Nephron progenitor cell (in vitro differentiated cells): ENCODE measurements at regions not wholly inside any gene's neighbourhood (a gene's known extent, or its start where the extent isn't known, plus 50 kb on each side); places are given as distances from the start of the nearest gene placed in this dataset.

Experiments used
- DNase-seq: peaks from one replicate; pipeline ENCODE4 v3.0.0; 2021
- H3K27ac Mint-ChIP-seq: 2 replicates; pipeline ENCODE4 v1.8.0; 2021; ENCODE audit warnings: mild to moderate bottlenecking, moderate library complexity, mixed read lengths
- H3K27me3 Mint-ChIP-seq: 2 replicates; pipeline ENCODE4 v1.8.0; 2021; ENCODE audit warnings: mild to moderate bottlenecking, low read depth, mixed read lengths; ENCODE audit not compliant: poor library complexity
- H3K36me3 Mint-ChIP-seq: 2 replicates; pipeline ENCODE4 v1.8.0; 2021; ENCODE audit warnings: low read depth, mixed read lengths
- H3K4me1 Mint-ChIP-seq: 2 replicates; pipeline ENCODE4 v1.8.0; 2021; ENCODE audit warnings: mixed read lengths
- H3K4me3 Mint-ChIP-seq: 2 replicates; pipeline ENCODE4 v1.8.0; 2021; ENCODE audit warnings: mild to moderate bottlenecking, moderate library complexity, mixed read lengths
- H3K9me3 Mint-ChIP-seq: 2 replicates; pipeline ENCODE4 v1.8.0; 2021; ENCODE audit warnings: mild to moderate bottlenecking, moderate library complexity, mixed read lengths
- TF ChIP-seq, protein P1 (sequence below): fragments of 200-600 bp; sonication (generic); IDR thresholded peaks from 2 replicates; pipeline ENCODE4 v1.5.0; 2021; ENCODE audit warnings: antibody characterized with exemption

DNA sequence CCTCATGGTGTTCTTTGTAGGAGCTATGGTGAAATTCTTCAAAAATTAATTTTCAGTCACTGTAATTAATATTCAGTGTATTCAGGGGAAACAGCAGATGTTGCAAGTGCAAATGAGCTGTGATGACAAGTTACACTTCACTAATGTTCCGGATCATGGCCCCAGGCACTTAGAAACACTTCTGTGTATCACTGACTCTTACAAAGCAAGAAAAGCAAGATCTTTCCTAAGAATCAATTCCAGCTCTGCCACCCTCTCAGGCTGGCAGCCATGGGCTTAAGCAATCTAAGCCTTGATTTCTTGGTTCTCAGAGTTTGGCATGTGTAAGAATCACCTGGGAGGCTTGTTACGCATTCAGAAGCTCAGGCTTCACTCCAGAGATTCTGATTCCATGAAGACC, 78.0 kb downstream of the MARCHF4 start:
- no peak for DNase-seq
- peaks cover 8% of the 10 kb centered on the region for H3K4me1 Mint-ChIP-seq
- H3K27ac Mint-ChIP-seq = no peak overlapping the region
- H3K4me3 Mint-ChIP-seq = no peak overlapping the region
- peaks cover 7% of the 10 kb centered on the region for H3K27me3 Mint-ChIP-seq
- H3K36me3 Mint-ChIP-seq = no peaks in the 10 kb centered on the region
- H3K9me3 Mint-ChIP-seq = no peaks in the 10 kb centered on the region
- TF ChIP-seq, protein P1, sequence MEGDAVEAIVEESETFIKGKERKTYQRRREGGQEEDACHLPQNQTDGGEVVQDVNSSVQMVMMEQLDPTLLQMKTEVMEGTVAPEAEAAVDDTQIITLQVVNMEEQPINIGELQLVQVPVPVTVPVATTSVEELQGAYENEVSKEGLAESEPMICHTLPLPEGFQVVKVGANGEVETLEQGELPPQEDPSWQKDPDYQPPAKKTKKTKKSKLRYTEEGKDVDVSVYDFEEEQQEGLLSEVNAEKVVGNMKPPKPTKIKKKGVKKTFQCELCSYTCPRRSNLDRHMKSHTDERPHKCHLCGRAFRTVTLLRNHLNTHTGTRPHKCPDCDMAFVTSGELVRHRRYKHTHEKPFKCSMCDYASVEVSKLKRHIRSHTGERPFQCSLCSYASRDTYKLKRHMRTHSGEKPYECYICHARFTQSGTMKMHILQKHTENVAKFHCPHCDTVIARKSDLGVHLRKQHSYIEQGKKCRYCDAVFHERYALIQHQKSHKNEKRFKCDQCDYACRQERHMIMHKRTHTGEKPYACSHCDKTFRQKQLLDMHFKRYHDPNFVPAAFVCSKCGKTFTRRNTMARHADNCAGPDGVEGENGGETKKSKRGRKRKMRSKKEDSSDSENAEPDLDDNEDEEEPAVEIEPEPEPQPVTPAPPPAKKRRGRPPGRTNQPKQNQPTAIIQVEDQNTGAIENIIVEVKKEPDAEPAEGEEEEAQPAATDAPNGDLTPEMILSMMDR = no peak

DNA sequence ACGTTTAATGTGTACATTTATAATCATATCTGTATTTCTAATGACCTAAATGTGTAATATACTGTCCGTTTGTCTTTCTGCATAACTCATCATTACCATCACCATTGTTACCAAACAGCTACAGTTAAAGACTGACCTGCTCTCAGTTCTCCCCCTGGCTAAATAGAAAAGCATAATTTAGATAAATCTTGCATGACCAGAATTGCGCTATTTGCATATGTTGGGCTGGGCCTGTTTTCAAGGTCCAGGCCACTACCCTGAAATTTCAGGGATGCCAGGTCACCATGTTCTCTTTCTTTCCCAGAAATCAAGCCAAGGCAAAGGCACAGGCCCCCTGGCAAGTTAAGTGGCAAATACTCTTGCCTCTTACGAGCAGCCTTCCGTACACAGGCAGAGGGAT, 78.4 kb downstream of the MARCHF4 start:
- H3K4me3 Mint-ChIP-seq = no peak overlapping the region
- DNase-seq = no peak
- H3K36me3 Mint-ChIP-seq = no peaks in the 10 kb centered on the region
- H3K27ac Mint-ChIP-seq = no peak overlapping the region
- no peaks in the 10 kb centered on the region for H3K9me3 Mint-ChIP-seq
- peaks cover 8% of the 10 kb centered on the region for H3K4me1 Mint-ChIP-seq
- TF ChIP-seq, protein P1 = no peak
- H3K27me3 Mint-ChIP-seq = peaks cover 7% of the 10 kb centered on the region

DNA sequence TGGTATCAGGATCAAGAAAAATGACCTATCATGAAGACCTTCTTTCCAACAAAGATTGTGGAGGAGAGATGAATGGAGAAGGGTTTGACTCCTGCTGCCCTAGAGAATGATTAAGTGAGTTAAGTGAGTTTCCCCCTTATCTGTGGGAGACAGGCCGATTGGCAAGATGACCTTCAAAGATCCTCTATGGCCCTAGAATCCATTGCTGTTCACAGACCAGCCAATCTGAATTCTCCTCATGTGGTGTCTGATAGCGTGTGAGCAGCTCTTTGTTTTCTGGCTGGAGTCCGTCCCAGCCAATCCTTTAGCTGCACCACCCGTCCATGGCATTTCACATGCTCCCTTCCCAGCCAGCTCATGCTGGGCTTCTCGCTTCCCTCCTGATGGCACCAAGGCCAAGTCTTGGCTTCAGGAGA, 79.4 kb downstream of the MARCHF4 start:
- no peak overlapping the region for H3K4me3 Mint-ChIP-seq
- H3K36me3 Mint-ChIP-seq = no peaks in the 10 kb centered on the region
- no peaks in the 10 kb centered on the region for H3K9me3 Mint-ChIP-seq
- no peak overlapping the region for H3K27ac Mint-ChIP-seq
- no peak for DNase-seq
- TF ChIP-seq, protein P1 = no peak
- H3K27me3 Mint-ChIP-seq = peaks cover 7% of the 10 kb centered on the region
- peaks cover 17% of the 10 kb centered on the region for H3K4me1 Mint-ChIP-seq

DNA sequence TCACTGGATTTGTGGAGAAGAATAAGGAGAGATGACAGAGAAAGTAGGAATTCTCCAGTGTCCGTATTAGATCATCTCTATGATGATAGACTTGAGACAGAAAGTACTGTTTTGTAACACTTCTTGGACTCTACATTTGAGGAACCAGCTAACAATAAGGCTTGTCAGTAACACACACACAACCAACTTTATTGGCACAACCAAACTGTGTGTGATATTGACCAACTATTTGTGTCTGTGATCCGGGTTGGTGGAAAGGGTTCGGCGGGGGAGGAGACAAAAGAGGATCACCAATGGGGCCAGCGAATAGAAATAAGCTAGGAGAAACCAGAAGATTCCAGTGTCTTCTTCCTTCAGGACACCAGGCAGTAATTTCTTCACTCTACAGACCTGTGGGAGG, 79.8 kb downstream of the MARCHF4 start:
- TF ChIP-seq, protein P1 = no peak
- Mint-ChIP-seq H3K9me3 (no peaks in the 10 kb centered on the region), H3K27me3 (peaks cover 4% of the 10 kb centered on the region), H3K27ac (no peak overlapping the region), H3K36me3 (no peaks in the 10 kb centered on the region), H3K4me3 (no peak overlapping the region), H3K4me1 (peaks cover 19% of the 10 kb centered on the region)
- DNase-seq = no peak

DNA sequence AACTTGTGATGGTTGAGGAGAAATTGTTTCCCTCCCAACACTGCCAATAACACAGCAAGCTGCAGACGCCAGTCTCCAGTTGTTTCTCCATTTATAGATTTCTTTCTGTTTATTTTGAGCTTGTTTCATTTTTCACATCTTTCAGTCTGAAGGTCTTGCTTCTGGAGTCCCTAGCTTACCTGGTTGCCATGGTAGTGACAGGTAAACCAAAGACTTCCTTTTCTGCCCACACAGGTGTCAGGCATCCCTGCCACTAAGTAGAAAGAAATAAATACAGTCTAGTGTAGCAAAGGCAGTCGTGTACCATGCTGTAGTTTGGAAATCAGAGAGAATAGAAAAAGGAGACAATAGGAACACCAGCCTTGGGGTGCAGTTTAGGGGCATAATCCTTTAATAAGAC, 82.8 kb downstream of the MARCHF4 start:
- TF ChIP-seq, protein P1 = no peak
- H3K4me1 Mint-ChIP-seq = peaks cover 34% of the 10 kb centered on the region
- peaks cover 3% of the 10 kb centered on the region for H3K27me3 Mint-ChIP-seq
- no peak overlapping the region for H3K27ac Mint-ChIP-seq
- DNase-seq = no peak
- H3K4me3 Mint-ChIP-seq = no peak overlapping the region
- H3K9me3 Mint-ChIP-seq = no peaks in the 10 kb centered on the region
- H3K36me3 Mint-ChIP-seq = no peaks in the 10 kb centered on the region

DNA sequence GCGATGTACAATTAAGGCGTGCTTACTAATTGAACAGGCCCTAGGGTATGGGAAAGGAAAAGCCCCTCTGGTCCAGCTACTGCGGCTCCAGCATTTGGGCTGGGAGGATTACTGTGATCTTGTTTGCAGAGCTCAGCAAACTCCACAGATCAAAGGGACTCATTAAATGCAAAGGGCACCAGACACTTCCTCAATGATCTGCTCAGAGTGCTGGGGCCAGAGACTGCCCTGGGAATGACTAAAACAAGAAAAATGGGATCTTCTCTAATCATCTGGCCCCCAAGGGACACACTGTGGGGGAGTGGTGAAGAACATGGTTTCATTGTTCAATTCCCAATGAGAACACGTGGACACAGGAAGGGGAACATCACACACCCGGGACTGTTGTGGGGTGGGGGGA, 85.0 kb downstream of the MARCHF4 start:
- Mint-ChIP-seq H3K4me3 (no peak overlapping the region), H3K4me1 (peaks cover 50% of the 10 kb centered on the region), H3K36me3 (no peaks in the 10 kb centered on the region), H3K9me3 (no peaks in the 10 kb centered on the region), H3K27me3 (peaks cover 12% of the 10 kb centered on the region), H3K27ac (peak overlapping the region; percentile 37)
- TF ChIP-seq, protein P1 = no peak
- no peak for DNase-seq
